ENCODE measurements at regions not wholly inside any gene's neighbourhood (a gene's known extent, or its start where the extent isn't known, plus 50 kb on each side); places are given as distances from the start of the nearest gene placed in this dataset.

GRCh38 chr6:91433660-91434534 lies 847.0 kb upstream of the MAP3K7 start:
- H3K27ac ChIP-seq = no peak overlapping the region
- H3K36me3 ChIP-seq = no peaks in the 10 kb centered on the region
- no peak overlapping the region for H3K9ac ChIP-seq
- no peaks in the 10 kb centered on the region for H3K4me1 ChIP-seq
- no peak overlapping the region for H3K4me3 ChIP-seq
- no peak for TF ChIP-seq Cebpa-rat (IDR thresholded peaks at IDR 0.05)
- H3K27me3 ChIP-seq = no peaks in the 10 kb centered on the region
- no peak overlapping the region for H3K4me2 ChIP-seq
- H4K20me1 ChIP-seq = no peaks in the 10 kb centered on the region
- H3K9me3 ChIP-seq (replicated peaks in 1 of 11) = no peaks in the 10 kb centered on the region

GRCh38 chr6:91428953-91429560 lies 842.2 kb upstream of the MAP3K7 start:
- Histone ChIP-seq H3K27ac (no peak overlapping the region), H3K9me3 (replicated peaks in 1 of 11) (no peaks in the 10 kb centered on the region), H3K4me1 (no peaks in the 10 kb centered on the region), H3K36me3 (no peaks in the 10 kb centered on the region), H4K20me1 (no peaks in the 10 kb centered on the region), H3K4me2 (no peak overlapping the region), H3K9ac (no peak overlapping the region), H3K27me3 (no peaks in the 10 kb centered on the region), H3K4me3 (no peak overlapping the region)
- no peak for TF ChIP-seq Cebpa-rat (IDR thresholded peaks at IDR 0.05)

GRCh38 chr6:91428296-91428695 lies 841.4 kb upstream of the MAP3K7 start:
- no peak for TF ChIP-seq Cebpa-rat (IDR thresholded peaks at IDR 0.05)
- Histone ChIP-seq H3K36me3 (no peaks in the 10 kb centered on the region), H3K27ac (no peak overlapping the region), H3K9ac (no peak overlapping the region), H3K27me3 (no peaks in the 10 kb centered on the region), H3K4me1 (no peaks in the 10 kb centered on the region), H3K4me2 (no peak overlapping the region), H4K20me1 (no peaks in the 10 kb centered on the region), H3K4me3 (no peak overlapping the region), H3K9me3 (replicated peaks in 1 of 11) (no peaks in the 10 kb centered on the region)

GRCh38 chr6:91420243-91420642 lies 833.4 kb upstream of the MAP3K7 start:
- Histone ChIP-seq H3K9ac (no peak overlapping the region), H3K4me1 (no peaks in the 10 kb centered on the region), H3K4me2 (no peak overlapping the region), H3K27ac (no peak overlapping the region), H3K9me3 (replicated peaks in 1 of 11) (no peaks in the 10 kb centered on the region; a peak in 1 of 22 replicates), H3K4me3 (no peak overlapping the region), H3K27me3 (no peaks in the 10 kb centered on the region), H4K20me1 (no peaks in the 10 kb centered on the region), H3K36me3 (no peaks in the 10 kb centered on the region)
- no peak for TF ChIP-seq Cebpa-rat (IDR thresholded peaks at IDR 0.05)

DNA sequence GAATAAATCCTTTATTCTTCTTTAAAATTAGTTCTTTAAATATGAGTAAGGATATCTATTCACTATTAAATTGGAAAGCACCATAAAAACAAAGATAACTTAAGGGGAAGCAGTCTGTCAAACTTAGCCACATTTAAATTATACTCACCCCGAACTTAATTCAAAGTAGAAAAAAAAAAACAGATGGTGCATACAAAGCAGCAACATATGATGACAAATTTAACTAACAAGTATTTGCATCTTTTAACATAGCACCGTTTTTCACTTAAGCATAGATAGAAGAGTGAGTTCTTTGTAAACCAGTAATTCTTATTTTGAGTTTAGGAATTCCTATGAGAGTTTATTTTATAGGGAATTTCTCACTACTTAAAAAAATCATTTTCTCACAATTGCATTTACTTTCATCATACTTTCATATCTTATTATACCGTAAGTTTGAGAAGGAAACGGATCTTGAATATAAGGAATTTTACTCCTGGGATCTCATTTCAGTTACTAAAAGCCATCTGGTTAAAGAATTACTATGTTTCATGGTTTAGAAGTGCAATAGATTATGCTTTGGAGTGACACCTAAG lies 828.2 kb upstream of the MAP3K7 start:
- no peaks in the 10 kb centered on the region for H3K27me3 ChIP-seq
- H3K4me3 ChIP-seq = no peak overlapping the region
- no peak overlapping the region for H3K4me2 ChIP-seq
- no peak overlapping the region for H3K27ac ChIP-seq
- H3K4me1 ChIP-seq = no peaks in the 10 kb centered on the region
- H3K9me3 ChIP-seq (replicated peaks in 1 of 11) = no peaks in the 10 kb centered on the region; a peak in 1 of 22 replicates
- no peaks in the 10 kb centered on the region for H4K20me1 ChIP-seq
- H3K9ac ChIP-seq = no peak overlapping the region
- H3K36me3 ChIP-seq = no peaks in the 10 kb centered on the region
- no peak for TF ChIP-seq Cebpa-rat (IDR thresholded peaks at IDR 0.05)

GRCh38 chr6:91412532-91412931 lies 825.7 kb upstream of the MAP3K7 start:
- no peak overlapping the region for H3K9ac ChIP-seq
- no peaks in the 10 kb centered on the region for H4K20me1 ChIP-seq
- H3K36me3 ChIP-seq = no peaks in the 10 kb centered on the region
- no peaks in the 10 kb centered on the region for H3K27me3 ChIP-seq
- H3K9me3 ChIP-seq (replicated peaks in 1 of 11) = no peaks in the 10 kb centered on the region
- no peaks in the 10 kb centered on the region for H3K4me1 ChIP-seq
- H3K4me3 ChIP-seq = no peak overlapping the region
- no peak overlapping the region for H3K27ac ChIP-seq
- no peak overlapping the region for H3K4me2 ChIP-seq
- no peak for TF ChIP-seq Cebpa-rat (IDR thresholded peaks at IDR 0.05)

GRCh38 chr6:91407706-91408105 lies 820.8 kb upstream of the MAP3K7 start:
- H3K9ac ChIP-seq = no peak overlapping the region
- H3K4me1 ChIP-seq = no peaks in the 10 kb centered on the region
- H3K27me3 ChIP-seq = no peaks in the 10 kb centered on the region
- H3K4me3 ChIP-seq = no peak overlapping the region
- H3K9me3 ChIP-seq (replicated peaks in 1 of 11) = no peaks in the 10 kb centered on the region
- H4K20me1 ChIP-seq = no peaks in the 10 kb centered on the region
- H3K27ac ChIP-seq = no peak overlapping the region
- H3K4me2 ChIP-seq = no peak overlapping the region
- H3K36me3 ChIP-seq = no peaks in the 10 kb centered on the region
- no peak for TF ChIP-seq Cebpa-rat (IDR thresholded peaks at IDR 0.05)

GRCh38 chr6:91392951-91393350 lies 806.1 kb upstream of the MAP3K7 start:
- Histone ChIP-seq H3K27me3 (no peaks in the 10 kb centered on the region), H3K4me1 (no peaks in the 10 kb centered on the region), H3K9ac (no peak overlapping the region), H3K36me3 (no peaks in the 10 kb centered on the region), H3K9me3 (replicated peaks in 1 of 11) (no peaks in the 10 kb centered on the region), H3K27ac (no peak overlapping the region), H3K4me3 (no peak overlapping the region), H3K4me2 (no peak overlapping the region), H4K20me1 (no peaks in the 10 kb centered on the region)
- TF ChIP-seq Cebpa-rat (IDR thresholded peaks at IDR 0.05) = no peak

DNA sequence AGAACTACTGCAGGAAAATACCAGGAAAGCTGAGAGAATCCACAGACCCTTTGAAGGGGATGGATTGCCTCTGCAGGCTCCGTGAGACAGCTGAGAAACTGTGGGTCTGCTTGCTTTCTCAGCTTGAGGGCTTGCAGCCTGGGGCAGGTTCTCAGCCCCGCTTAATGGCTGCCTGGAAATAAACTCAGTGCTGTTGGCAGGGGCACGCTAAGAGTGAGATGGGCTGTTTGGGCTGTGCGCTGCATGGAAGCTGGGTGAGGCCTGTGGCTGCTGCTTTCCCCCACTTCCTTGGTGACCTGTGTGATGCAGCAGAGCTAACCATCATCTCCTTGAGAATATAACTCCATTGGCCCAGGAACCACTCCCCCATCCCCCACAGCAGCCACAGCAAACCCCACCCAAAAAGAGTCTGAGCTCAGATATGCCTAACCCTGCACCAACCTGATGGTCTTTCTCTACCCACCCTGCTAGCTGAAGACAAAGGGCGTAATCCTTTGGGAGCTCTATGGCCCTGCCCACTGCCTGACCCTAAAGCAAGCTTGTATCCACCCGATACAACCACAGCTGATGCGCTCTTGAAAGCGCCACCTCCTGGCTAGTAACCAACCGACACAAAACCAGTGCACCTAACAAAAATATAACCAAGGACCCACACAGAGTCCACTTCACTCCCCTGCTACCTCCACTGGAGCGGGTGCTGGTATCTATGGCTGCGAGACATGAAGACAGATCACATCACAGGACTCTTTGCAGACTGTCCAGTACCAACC lies 800.6 kb upstream of the MAP3K7 start:
- Histone ChIP-seq H3K9me3 (replicated peaks in 1 of 11) (no peaks in the 10 kb centered on the region), H3K4me3 (no peak overlapping the region), H3K27ac (no peak overlapping the region), H4K20me1 (no peaks in the 10 kb centered on the region), H3K4me1 (no peaks in the 10 kb centered on the region), H3K27me3 (no peaks in the 10 kb centered on the region), H3K36me3 (no peaks in the 10 kb centered on the region), H3K9ac (no peak overlapping the region), H3K4me2 (no peak overlapping the region)
- TF ChIP-seq Cebpa-rat (IDR thresholded peaks at IDR 0.05) = no peak

Data from BLaER1 treated with 17β-estradiol and CSF1 and Interleukin-3, amounts not matched to agents 10 nM and 100 nM (cell line).